ENCODE measurements at regions not wholly inside any gene's neighbourhood (a gene's known extent, or its start where the extent isn't known, plus 50 kb on each side); places are given as distances from the start of the nearest gene placed in this dataset.

- peak; percentile 60 for DNase-seq (ENCODE audit: low read depth)
- TF ChIP-seq MAX (IDR thresholded peaks at IDR 0.05; ENCODE audit: low read depth, low read length), result no peak
- TF ChIP-seq CTCF (IDR thresholded peaks at IDR 0.05; ENCODE audit: low read depth, low read length), result peak; percentile 76
- H3K4me3 ChIP-seq (ENCODE audit: low read depth, low read length), result no peak overlapping the region
Observed at GRCh38 chr18:37778417-37779165, 213.0 kb upstream of the CELF4 start.

- DNase-seq (ENCODE audit: low read depth), result no peak
- H3K4me3 ChIP-seq (ENCODE audit: low read depth, low read length), result no peak overlapping the region
- TF ChIP-seq MYC (IDR thresholded peaks at IDR 0.05; ENCODE audit: low read depth, low read length), result no peak
- no peak for TF ChIP-seq POLR2A (IDR thresholded peaks at IDR 0.05; ENCODE audit: extremely low read depth, insufficient read length)
- TF ChIP-seq MAX (IDR thresholded peaks at IDR 0.05; ENCODE audit: low read depth, low read length), result no peak
- no peak for TF ChIP-seq CTCF (IDR thresholded peaks at IDR 0.05; ENCODE audit: low read depth, low read length)
Observed at GRCh38 chr18:37769826-37770225, 204.2 kb upstream of the CELF4 start.

- TF ChIP-seq CTCF (IDR thresholded peaks at IDR 0.05; ENCODE audit: low read depth, low read length), result no peak
- TF ChIP-seq MAX (IDR thresholded peaks at IDR 0.05; ENCODE audit: low read depth, low read length), result no peak
- TF ChIP-seq POLR2A (IDR thresholded peaks at IDR 0.05; ENCODE audit: extremely low read depth, insufficient read length), result no peak
- TF ChIP-seq MYC (IDR thresholded peaks at IDR 0.05; ENCODE audit: low read depth, low read length), result no peak
- H3K4me3 ChIP-seq (ENCODE audit: low read depth, low read length), result no peak overlapping the region
- no peak for DNase-seq (ENCODE audit: low read depth)
Observed at GRCh38 chr18:37764541-37765288, 199.1 kb upstream of the CELF4 start.

- DNase-seq (ENCODE audit: low read depth), result no peak
- no peak for TF ChIP-seq CTCF (IDR thresholded peaks at IDR 0.05; ENCODE audit: low read depth, low read length)
- TF ChIP-seq MYC (IDR thresholded peaks at IDR 0.05; ENCODE audit: low read depth, low read length), result no peak
- TF ChIP-seq POLR2A (IDR thresholded peaks at IDR 0.05; ENCODE audit: extremely low read depth, insufficient read length), result no peak
- no peak for TF ChIP-seq MAX (IDR thresholded peaks at IDR 0.05; ENCODE audit: low read depth, low read length)
- no peak overlapping the region for H3K4me3 ChIP-seq (ENCODE audit: low read depth, low read length)
Observed at GRCh38 chr18:37762076-37762621, 196.6 kb upstream of the CELF4 start.

GRCh38 chr18:37754141-37754540, 188.5 kb upstream of the CELF4 start:
- no peak for DNase-seq (ENCODE audit: low read depth)
- no peak for TF ChIP-seq MAX (IDR thresholded peaks at IDR 0.05; ENCODE audit: low read depth, low read length)
- no peak for TF ChIP-seq CTCF (IDR thresholded peaks at IDR 0.05; ENCODE audit: low read depth, low read length)
- no peak for TF ChIP-seq POLR2A (IDR thresholded peaks at IDR 0.05; ENCODE audit: extremely low read depth, insufficient read length)
- no peak for TF ChIP-seq MYC (IDR thresholded peaks at IDR 0.05; ENCODE audit: low read depth, low read length)
- H3K4me3 ChIP-seq (ENCODE audit: low read depth, low read length), result no peak overlapping the region
